Skeletal muscle tissue (tissue), 3 donors: ENCODE measurements at regions not wholly inside any gene's neighbourhood (a gene's known extent, or its start where the extent isn't known, plus 50 kb on each side); places are given as distances from the start of the nearest gene placed in this dataset.
A peak's percentile ranks its signal among the peaks of the same experiment; 100 is the strongest.

Experiments
- H3K27ac ChIP-seq: one replicate; pipeline ENCODE4 v1.7.0; 2013; ENCODE audit warnings: mild to moderate bottlenecking, low read depth, low read length, inconsistent platforms
- H3K27me3 ChIP-seq, 3 donors: one replicate each; pipeline ENCODE4 v1.7.0; 2013; ENCODE audit warnings: low read length in 3 of 3; ENCODE audit not compliant: control insufficient read depth in 3 of 3, insufficient read depth in 3 of 3
- H3K36me3 ChIP-seq, 3 donors: one replicate each; pipeline ENCODE4 v1.7.0; 2013; ENCODE audit warnings: low read length in 3 of 3; ENCODE audit not compliant: control insufficient read depth in 3 of 3, insufficient read depth in 3 of 3
- H3K4me1 ChIP-seq, 3 donors: one replicate each; pipeline ENCODE4 v1.7.0; 2013; ENCODE audit warnings: low read length in 3 of 3, mild to moderate bottlenecking in 3 of 3; ENCODE audit not compliant: control insufficient read depth in 3 of 3, insufficient read depth in 3 of 3
- H3K4me3 ChIP-seq, 3 donors: one replicate each; pipeline ENCODE4 v1.7.0; 2013; ENCODE audit warnings: low read length in 3 of 3
- H3K9ac ChIP-seq, 3 donors: one replicate each; pipeline ENCODE4 v1.7.0; 2013; ENCODE audit warnings: low read length in 3 of 3, mild to moderate bottlenecking in 3 of 3, moderate library complexity in 2 of 3, low read depth in 1 of 3
- H3K9me3 ChIP-seq, 3 donors: one replicate each; pipeline ENCODE4 v1.7.0; 2013; ENCODE audit warnings: low read length in 3 of 3; ENCODE audit not compliant: control insufficient read depth in 3 of 3
- donor health status: Osteomylitis.

- Histone ChIP-seq H3K27me3 (no peaks in the 10 kb centered on the region), H3K9ac (no peak overlapping the region), H3K36me3 (peaks cover 0 to 13% (median 5%) of the 10 kb centered on the region in 3 donors), H3K9me3 (no peaks in the 10 kb centered on the region), H3K4me1 (peaks cover 14 to 17% (median 14%) of the 10 kb centered on the region in 3 donors), H3K27ac (no peak overlapping the region), H3K4me3 (no peak overlapping the region)
These were observed 230.7 kb upstream of the MARCKS start for GRCh38 chr6:113626475-113626874.

DNA sequence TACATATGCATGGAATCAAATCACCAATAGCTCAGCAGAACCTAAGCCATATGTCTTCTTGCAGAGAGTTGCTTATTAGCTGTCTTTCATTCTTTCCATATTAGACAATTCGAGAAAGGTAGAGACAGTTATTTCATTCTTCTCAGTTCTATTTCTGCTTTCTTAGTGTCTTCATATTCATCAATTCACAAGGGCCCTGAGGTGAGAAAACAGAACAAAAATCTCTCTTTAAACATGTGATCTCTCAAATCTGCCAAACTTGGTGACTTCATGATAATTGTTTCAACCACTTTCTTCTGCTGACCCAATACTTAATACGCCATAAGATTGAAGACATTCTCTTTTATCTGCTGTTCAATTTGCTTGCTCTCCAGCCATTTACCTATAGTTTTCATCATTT is 229.7 kb upstream of the MARCKS start:
- H3K4me1 ChIP-seq = peaks cover 14 to 24% (median 21%) of the 10 kb centered on the region in 3 donors
- H3K36me3 ChIP-seq = peaks cover 0 to 9% (median 0%) of the 10 kb centered on the region in 3 donors
- H3K9ac ChIP-seq = no peak overlapping the region
- no peak overlapping the region for H3K27ac ChIP-seq
- no peaks in the 10 kb centered on the region for H3K27me3 ChIP-seq
- no peak overlapping the region for H3K4me3 ChIP-seq
- no peaks in the 10 kb centered on the region for H3K9me3 ChIP-seq

- Histone ChIP-seq H3K9ac (peak overlapping the region in 1 of 3 donors; percentile 66), H3K4me1 (peaks cover 14 to 30% (median 27%) of the 10 kb centered on the region in 3 donors), H3K36me3 (peaks cover 0 to 9% (median 0%) of the 10 kb centered on the region in 3 donors), H3K27me3 (no peaks in the 10 kb centered on the region), H3K4me3 (peak overlapping the region in 2 of 3 donors; percentile 11 to 49), H3K9me3 (no peaks in the 10 kb centered on the region), H3K27ac (peak overlapping the region; percentile 48)
These were observed 227.9 kb upstream of the MARCKS start for GRCh38 chr6:113629256-113629655.

DNA sequence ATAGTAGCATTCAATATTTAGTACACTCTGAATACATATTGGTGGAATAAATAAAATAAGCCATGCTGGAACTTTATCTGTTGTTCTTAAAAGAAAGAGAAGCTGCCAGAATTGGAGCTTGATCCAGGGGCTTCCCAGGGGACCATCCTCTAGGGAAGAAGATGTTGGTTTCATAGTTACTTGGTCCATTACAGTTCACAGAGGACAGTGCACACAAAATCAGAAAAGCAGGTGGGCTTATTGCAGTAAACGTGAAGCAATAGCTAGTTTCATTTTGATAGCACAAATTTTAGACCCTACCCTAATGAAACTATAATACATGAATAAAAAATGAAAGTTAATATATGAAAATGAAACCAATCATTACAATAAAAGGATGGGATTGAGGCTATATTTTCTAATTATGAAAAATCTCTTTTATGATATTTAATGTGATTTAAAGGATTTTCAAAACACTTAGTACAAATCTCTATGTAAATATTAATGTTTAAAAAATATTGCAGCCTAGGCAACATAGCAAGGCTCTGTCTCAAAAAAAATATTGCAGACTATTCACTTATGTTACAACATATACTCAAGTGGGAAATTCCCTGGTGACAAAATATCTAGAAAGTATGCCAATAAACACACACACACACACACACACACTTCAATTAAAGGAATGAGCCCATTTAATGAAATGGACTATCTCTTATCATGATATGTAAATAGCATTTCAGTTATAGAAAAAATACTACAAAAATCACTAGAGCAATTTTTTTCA is 227.0 kb upstream of the MARCKS start:
- H3K4me1 ChIP-seq = peaks cover 16 to 35% (median 29%) of the 10 kb centered on the region in 3 donors
- H3K9ac ChIP-seq = peak overlapping the region; percentile 83 to 92 (median 89)
- H3K4me3 ChIP-seq = peak overlapping the region; percentile 63 to 80 (median 77)
- H3K27ac ChIP-seq = peak overlapping the region; percentile 94
- no peaks in the 10 kb centered on the region for H3K27me3 ChIP-seq
- peaks cover 0 to 9% (median 0%) of the 10 kb centered on the region in 3 donors for H3K36me3 ChIP-seq
- no peaks in the 10 kb centered on the region for H3K9me3 ChIP-seq

DNA sequence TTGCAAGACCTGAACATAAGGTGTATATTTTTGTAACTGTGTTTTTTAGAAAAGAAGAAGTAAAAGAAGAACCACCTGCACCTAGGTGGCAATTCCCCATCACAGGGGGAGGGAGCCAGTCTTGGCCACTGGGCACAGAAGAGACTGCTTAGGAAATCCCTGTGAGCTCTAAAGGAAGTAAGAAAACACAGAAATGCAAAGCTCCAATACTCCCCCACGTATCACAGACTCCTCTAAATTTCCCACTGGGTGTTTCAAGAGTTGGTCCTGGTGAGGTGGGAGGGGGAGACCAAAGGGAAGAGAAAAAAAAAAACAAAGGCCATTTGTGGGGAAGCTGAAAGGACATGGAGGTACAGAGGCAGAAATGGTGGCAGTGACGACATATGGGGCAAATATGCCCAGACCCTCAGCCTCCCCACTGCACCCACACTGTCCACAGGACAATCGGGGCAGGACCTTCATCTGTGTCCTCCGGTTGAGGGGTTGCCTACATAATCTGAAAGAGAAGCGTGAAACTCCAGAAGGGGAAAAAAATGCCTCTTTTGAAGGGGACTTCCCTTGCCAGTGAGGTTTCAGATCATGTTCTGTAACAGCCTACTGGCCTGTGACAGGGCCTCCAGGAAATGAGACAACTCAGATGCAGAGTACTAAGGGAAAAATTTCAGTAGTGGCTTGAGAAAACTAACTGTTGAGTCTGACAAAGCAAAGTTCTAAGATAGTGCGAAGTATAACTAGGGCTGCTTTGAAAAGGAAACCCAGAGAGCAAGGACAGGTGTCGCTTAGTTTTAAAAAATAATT is 226.2 kb upstream of the MARCKS start:
- Histone ChIP-seq H3K36me3 (peaks cover 0 to 9% (median 0%) of the 10 kb centered on the region in 3 donors), H3K4me1 (peaks cover 21 to 39% (median 32%) of the 10 kb centered on the region in 3 donors), H3K27me3 (no peaks in the 10 kb centered on the region), H3K9me3 (no peaks in the 10 kb centered on the region), H3K27ac (peak overlapping the region; percentile 94), H3K4me3 (peak overlapping the region; percentile 63 to 80 (median 77)), H3K9ac (peak overlapping the region; percentile 83 to 92 (median 89))

DNA sequence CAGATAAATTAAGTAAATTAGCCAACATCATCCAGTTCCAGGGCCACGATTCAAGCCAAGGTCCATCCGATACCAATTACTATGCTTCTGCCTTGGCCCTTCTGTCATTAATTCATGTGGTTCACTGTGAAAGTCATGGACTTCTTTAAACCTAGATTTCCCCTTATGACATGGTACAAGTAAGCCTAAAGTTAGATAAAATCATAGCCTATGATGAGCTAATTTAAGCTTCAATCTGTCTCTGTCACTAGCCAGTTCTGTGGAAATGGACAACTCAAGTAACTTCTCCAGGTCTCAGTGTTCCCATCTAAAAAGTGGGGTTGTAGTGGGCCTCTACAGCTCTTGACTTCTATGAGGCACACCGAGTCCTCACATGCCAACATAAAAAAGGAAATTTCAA is 225.5 kb upstream of the MARCKS start:
- H3K4me3 ChIP-seq = peak overlapping the region; percentile 63 to 80 (median 77)
- no peaks in the 10 kb centered on the region for H3K27me3 ChIP-seq
- no peaks in the 10 kb centered on the region for H3K9me3 ChIP-seq
- peak overlapping the region; percentile 94 for H3K27ac ChIP-seq
- peak overlapping the region; percentile 83 to 92 (median 89) for H3K9ac ChIP-seq
- peaks cover 19 to 39% (median 32%) of the 10 kb centered on the region in 3 donors for H3K4me1 ChIP-seq
- H3K36me3 ChIP-seq = peaks cover 0 to 6% (median 0%) of the 10 kb centered on the region in 3 donors

- peaks cover 16 to 35% (median 32%) of the 10 kb centered on the region in 3 donors for H3K4me1 ChIP-seq
- H3K9me3 ChIP-seq = no peaks in the 10 kb centered on the region
- no peaks in the 10 kb centered on the region for H3K27me3 ChIP-seq
- H3K27ac ChIP-seq = peak overlapping the region; percentile 94
- peak overlapping the region; percentile 63 to 80 (median 77) for H3K4me3 ChIP-seq
- H3K36me3 ChIP-seq = no peaks in the 10 kb centered on the region
- peak overlapping the region; percentile 83 to 92 (median 89) for H3K9ac ChIP-seq
These were observed 224.8 kb upstream of the MARCKS start for GRCh38 chr6:113632220-113632864.

DNA sequence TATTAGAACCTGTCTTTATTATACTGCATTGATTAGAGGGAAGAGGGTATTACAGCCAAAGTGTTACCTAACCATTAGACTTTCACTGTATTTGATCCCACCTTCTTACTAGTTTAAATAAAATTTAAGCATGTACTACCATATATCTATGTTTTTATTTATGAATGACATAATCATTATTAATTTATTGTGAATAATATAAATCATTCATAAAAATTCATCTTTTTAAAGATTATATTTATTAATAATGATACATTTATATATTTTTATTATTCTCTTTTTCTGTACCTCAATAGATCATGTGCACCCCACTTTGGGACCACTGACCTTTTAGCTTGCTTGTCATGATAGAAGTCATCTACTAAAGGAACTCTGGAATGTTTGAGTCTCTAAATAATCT is 223.5 kb upstream of the MARCKS start:
- Histone ChIP-seq H3K4me3 (no peak overlapping the region), H3K36me3 (no peaks in the 10 kb centered on the region), H3K4me1 (peaks cover 16 to 35% (median 32%) of the 10 kb centered on the region in 3 donors), H3K9me3 (no peaks in the 10 kb centered on the region), H3K27ac (peak overlapping the region; percentile 94), H3K9ac (no peak overlapping the region), H3K27me3 (no peaks in the 10 kb centered on the region)

GRCh38 chr6:113634352-113635163 is 222.6 kb upstream of the MARCKS start:
- H3K4me1 ChIP-seq = peaks cover 11 to 34% (median 26%) of the 10 kb centered on the region in 3 donors
- no peaks in the 10 kb centered on the region for H3K36me3 ChIP-seq

More at GRCh38 chr6:113634352-113635163, 222.6 kb upstream of the MARCKS start:
- no peak overlapping the region for H3K4me3 ChIP-seq
- no peaks in the 10 kb centered on the region for H3K9me3 ChIP-seq
- no peak overlapping the region for H3K9ac ChIP-seq
- H3K27me3 ChIP-seq = no peaks in the 10 kb centered on the region
- peak overlapping the region; percentile 61 for H3K27ac ChIP-seq
